ENCODE measurements at regions not wholly inside any gene's neighbourhood (a gene's known extent, or its start where the extent isn't known, plus 50 kb on each side); places are given as distances from the start of the nearest gene placed in this dataset.

DNA sequence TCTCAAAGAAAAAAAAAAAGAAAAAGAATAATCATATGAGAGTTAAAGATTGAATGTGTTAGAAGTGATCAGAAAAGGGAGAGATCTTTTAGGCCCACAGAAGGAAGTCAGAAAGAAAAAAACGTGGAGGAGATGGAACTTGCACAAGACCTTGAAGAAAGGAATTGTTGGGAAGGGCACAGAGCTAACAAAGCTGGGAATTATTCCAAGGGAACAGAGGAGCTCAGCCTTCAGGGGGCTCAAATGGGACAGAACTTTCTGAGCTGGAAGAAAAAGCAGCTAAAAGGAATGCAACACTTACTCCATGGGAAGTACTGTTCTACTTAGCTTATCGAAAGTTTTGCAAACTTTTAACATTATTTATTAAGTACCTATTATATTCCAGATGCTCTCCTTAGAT is 153.4 kb upstream of the ADRA1B start:
- H3K9ac ChIP-seq (ENCODE audit: insufficient read depth in 1 of 2, low read depth in 2 of 2, low read length in 2 of 2) = no peak overlapping the region
- FAIRE-seq (no peak), DNase-seq (ENCODE audit: extremely low read depth in 1 of 4, low spot score in 3 of 4) (no peak), ATAC-seq (no peak)
- WGBS (ENCODE audit: insufficient coverage, low coverage, missing lambda C conversion rate) = 3% methylated on average over 2 of the region's 2 CpGs
- H3K27ac ChIP-seq (ENCODE audit: extremely low read depth, low read depth, low read length) = no peak overlapping the region
- H3K36me3 ChIP-seq (ENCODE audit: control insufficient read depth, insufficient read depth, low read length) = no peaks in the 10 kb centered on the region
- H4K20me1 ChIP-seq (replicated peaks; ENCODE audit: control insufficient read depth, insufficient read depth, low read length) = no peaks in the 10 kb centered on the region
- no peak overlapping the region for H2AFZ ChIP-seq (ENCODE audit: low read depth, low read length)
- no TSS peak for BruUV-seq (replicated peaks)
- intact Hi-C loops (cut with micrococcal nuclease) (no loop called here), in situ Hi-C loops (cut with MboI) (no loop called here)
- H3K4me2 ChIP-seq (ENCODE audit: insufficient read depth, low read length) = no peak overlapping the region
- H3K79me2 ChIP-seq (ENCODE audit: control insufficient read depth, insufficient read depth, low read length) = no peaks in the 10 kb centered on the region
- POLR2A ChIA-PET = no interaction called here
- no peak overlapping the region for H3K4me3 ChIP-seq
- CTCF ChIA-PET (ENCODE audit: low intra/inter-chr PET ratio) = no interaction called here
- H3K4me1 ChIP-seq (replicated peaks in 1 of 2; ENCODE audit: control insufficient read depth in 2 of 2, insufficient read depth in 2 of 2, low read length in 2 of 2) = no peaks in the 10 kb centered on the region
- no peaks in the 10 kb centered on the region for H3K27me3 ChIP-seq (ENCODE audit: control insufficient read depth in 2 of 2, insufficient read depth in 2 of 2, low read length in 2 of 2)
- H3K9me3 ChIP-seq (replicated peaks; ENCODE audit: control insufficient read depth, insufficient read depth, low read depth, low read length) = no peaks in the 10 kb centered on the region
- no peaks in the 10 kb centered on the region for H3K9me1 ChIP-seq (ENCODE audit: control insufficient read depth, insufficient read depth, low read length)
- TF ChIP-seq KAT2B (IDR thresholded peaks at IDR 0.05; ENCODE audit: low read depth, low read length) (no peak), FOXA3 (CRISPR knock-in tag; conservative IDR thresholded peaks at IDR 0.05 in 1 of 2, IDR thresholded peaks at IDR 0.05 in 1 of 2) (no peak), SMAD3 (CRISPR knock-in tag; conservative IDR thresholded peaks at IDR 0.05) (no peak), MIER1 (IDR thresholded peaks at IDR 0.05; ENCODE audit: low read depth) (no peak), ZNF175 (CRISPR knock-in tag; IDR thresholded peaks at IDR 0.05; ENCODE audit: low read depth) (no peak), CHCHD3 (CRISPR knock-in tag; IDR thresholded peaks at IDR 0.05) (no peak), ZNF699 (CRISPR knock-in tag; IDR thresholded peaks at IDR 0.05; ENCODE audit: insufficient replicate concordance) (no peak), SMAD4 (CRISPR knock-in tag; conservative IDR thresholded peaks at IDR 0.05) (no peak)
- TF ChIP-seq, protein P1, sequence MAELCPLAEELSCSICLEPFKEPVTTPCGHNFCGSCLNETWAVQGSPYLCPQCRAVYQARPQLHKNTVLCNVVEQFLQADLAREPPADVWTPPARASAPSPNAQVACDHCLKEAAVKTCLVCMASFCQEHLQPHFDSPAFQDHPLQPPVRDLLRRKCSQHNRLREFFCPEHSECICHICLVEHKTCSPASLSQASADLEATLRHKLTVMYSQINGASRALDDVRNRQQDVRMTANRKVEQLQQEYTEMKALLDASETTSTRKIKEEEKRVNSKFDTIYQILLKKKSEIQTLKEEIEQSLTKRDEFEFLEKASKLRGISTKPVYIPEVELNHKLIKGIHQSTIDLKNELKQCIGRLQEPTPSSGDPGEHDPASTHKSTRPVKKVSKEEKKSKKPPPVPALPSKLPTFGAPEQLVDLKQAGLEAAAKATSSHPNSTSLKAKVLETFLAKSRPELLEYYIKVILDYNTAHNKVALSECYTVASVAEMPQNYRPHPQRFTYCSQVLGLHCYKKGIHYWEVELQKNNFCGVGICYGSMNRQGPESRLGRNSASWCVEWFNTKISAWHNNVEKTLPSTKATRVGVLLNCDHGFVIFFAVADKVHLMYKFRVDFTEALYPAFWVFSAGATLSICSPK (IDR thresholded peaks at IDR 0.05; ENCODE audit: borderline replicate concordance) = no peak
- TF ChIP-seq, protein P2, sequence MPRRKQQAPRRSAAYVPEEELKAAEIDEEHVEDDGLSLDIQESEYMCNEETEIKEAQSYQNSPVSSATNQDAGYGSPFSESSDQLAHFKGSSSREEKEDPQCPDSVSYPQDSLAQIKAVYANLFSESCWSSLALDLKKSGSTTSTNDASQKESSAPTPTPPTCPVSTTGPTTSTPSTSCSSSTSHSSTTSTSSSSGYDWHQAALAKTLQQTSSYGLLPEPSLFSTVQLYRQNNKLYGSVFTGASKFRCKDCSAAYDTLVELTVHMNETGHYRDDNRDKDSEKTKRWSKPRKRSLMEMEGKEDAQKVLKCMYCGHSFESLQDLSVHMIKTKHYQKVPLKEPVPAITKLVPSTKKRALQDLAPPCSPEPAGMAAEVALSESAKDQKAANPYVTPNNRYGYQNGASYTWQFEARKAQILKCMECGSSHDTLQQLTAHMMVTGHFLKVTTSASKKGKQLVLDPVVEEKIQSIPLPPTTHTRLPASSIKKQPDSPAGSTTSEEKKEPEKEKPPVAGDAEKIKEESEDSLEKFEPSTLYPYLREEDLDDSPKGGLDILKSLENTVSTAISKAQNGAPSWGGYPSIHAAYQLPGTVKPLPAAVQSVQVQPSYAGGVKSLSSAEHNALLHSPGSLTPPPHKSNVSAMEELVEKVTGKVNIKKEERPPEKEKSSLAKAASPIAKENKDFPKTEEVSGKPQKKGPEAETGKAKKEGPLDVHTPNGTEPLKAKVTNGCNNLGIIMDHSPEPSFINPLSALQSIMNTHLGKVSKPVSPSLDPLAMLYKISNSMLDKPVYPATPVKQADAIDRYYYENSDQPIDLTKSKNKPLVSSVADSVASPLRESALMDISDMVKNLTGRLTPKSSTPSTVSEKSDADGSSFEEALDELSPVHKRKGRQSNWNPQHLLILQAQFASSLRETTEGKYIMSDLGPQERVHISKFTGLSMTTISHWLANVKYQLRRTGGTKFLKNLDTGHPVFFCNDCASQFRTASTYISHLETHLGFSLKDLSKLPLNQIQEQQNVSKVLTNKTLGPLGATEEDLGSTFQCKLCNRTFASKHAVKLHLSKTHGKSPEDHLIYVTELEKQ (CRISPR knock-in tag; IDR thresholded peaks at IDR 0.05) = no peak
